ENCODE measurements at regions not wholly inside any gene's neighbourhood (a gene's known extent, or its start where the extent isn't known, plus 50 kb on each side); places are given as distances from the start of the nearest gene placed in this dataset.

- no peak for DNase-seq
Measured at GRCh38 chr6:26149240-26149639, 62.0 kb downstream of the HFE start.

- no peak for DNase-seq
Measured at GRCh38 chr6:26152226-26153101, 65.2 kb downstream of the HFE start.

- DNase-seq: peak in 1 of 5 donors; percentile 45
Measured at GRCh38 chr6:26155061-26155930, 68.1 kb downstream of the HFE start.

GRCh38 chr6:26156105-26156849 lies 69.0 kb downstream of the HFE start:
- DNase-seq: peak; percentile 67 to 97 (median 78)

GRCh38 chr6:26156850-26157250 lies 69.6 kb downstream of the HFE start:
- DNase-seq: peak in 4 of 5 donors; percentile 42 to 64 (median 60)

GRCh38 chr6:26157251-26158075 lies 70.2 kb downstream of the HFE start:
- DNase-seq: peak; percentile 50 to 97 (median 71)

- DNase-seq: peak in 4 of 5 donors; percentile 53 to 83 (median 70)
Measured at GRCh38 chr6:26158076-26158580, 70.9 kb downstream of the HFE start.

GRCh38 chr6:26158581-26159356 lies 71.5 kb downstream of the HFE start:
- peak; percentile 40 to 82 (median 59) for DNase-seq

GRCh38 chr6:26159357-26160273 lies 72.4 kb downstream of the HFE start:
- peak in 1 of 5 donors; percentile 47 for DNase-seq

GRCh38 chr6:26161322-26161721 lies 74.1 kb downstream of the HFE start:
- no peak for DNase-seq

GRCh38 chr6:26162399-26162798 lies 75.2 kb downstream of the HFE start:
- DNase-seq: no peak

GRCh38 chr6:26163427-26164119 lies 76.3 kb downstream of the HFE start:
- no peak for DNase-seq

- DNase-seq: no peak
Measured at GRCh38 chr6:26164120-26164505, 76.9 kb downstream of the HFE start.

GRCh38 chr6:26165261-26165790 lies 78.1 kb downstream of the HFE start:
- peak in 1 of 5 donors; percentile 43 for DNase-seq

- DNase-seq: no peak
Measured at GRCh38 chr6:26170181-26170580, 83.0 kb downstream of the HFE start.

- no peak for DNase-seq
Measured at GRCh38 chr6:26170951-26171841, 84.0 kb downstream of the HFE start.

- peak in 2 of 5 donors; percentile 39 to 63 for DNase-seq
Measured at GRCh38 chr6:26172608-26172968, 85.4 kb downstream of the HFE start.

GRCh38 chr6:26173836-26174145 lies 86.6 kb downstream of the HFE start:
- no peak for DNase-seq
